K562 (cell line): ENCODE measurements at regions not wholly inside any gene's neighbourhood (a gene's known extent, or its start where the extent isn't known, plus 50 kb on each side); places are given as distances from the start of the nearest gene placed in this dataset.

Experiments
- ATAC-seq: fragments of 200-7000 bp; cut with Tn5 transposase; 3 replicates; pipeline ENCODE4 v1.9.1; 2020; ENCODE audit warnings: moderate library complexity
- BruUV-seq: library from RNA; stranded (reverse); fragments of 400-500 nt; replicated peaks from 2 replicates; lab custom pipeline; 2021; lab: Mats Ljungman, UMichigan
- CTCF ChIA-PET: fragments of 300-600 bp; formaldehyde crosslinking; extraction: SDS; loops from one replicate; lab custom pipeline; 2021; ENCODE audit warnings: low intra/inter-chr PET ratio; lab: Yijun Ruan, JAX
- POLR2A ChIA-PET: fragments of 300-600, 350-650 bp; sonication (Branson Sonifier 250); formaldehyde crosslinking; extraction: SDS; loops from one replicate; lab custom pipeline; 2021; ENCODE audit warnings: antibody characterized with exemption, inconsistent platforms; lab: Yijun Ruan, JAX
- DNase-seq, 4 experiments: peaks; one replicate each; pipeline versions ENCODE4 v3.0.0 to v3.0.0-alpha.2; 2011 to 2018; ENCODE audit warnings: low spot score in 3 of 4, mixed read lengths in 3 of 4; ENCODE audit errors: extremely low read depth in 1 of 4
- FAIRE-seq: peaks from 2 replicates; lab custom pipeline; 2011; peaks lifted over from hg19 to GRCh38; lab: Jason Lieb, UNC
- H2AFZ ChIP-seq: 2 replicates; pipeline ENCODE4 v1.6.0; 2011; ENCODE audit warnings: low read depth, low read length, control low read depth, inconsistent platforms
- H3K27ac ChIP-seq: fragments of 200-600 bp; 3 replicates; pipeline ENCODE4 v1.8.0; 2011; ENCODE audit warnings: low read depth, mild to moderate bottlenecking, control low read depth, inconsistent platforms, low read length, moderate library complexity, mixed read lengths; ENCODE audit errors: extremely low read depth
- H3K27me3 ChIP-seq, 2 experiments: fragments of 300-600 bp in 1 of 2; 2 replicates in 1 of 2; 3 replicates in 1 of 2; pipeline versions ENCODE4 v1.6.0 to v1.8.0; 2011; ENCODE audit warnings: inconsistent platforms in 2 of 2, low read length in 2 of 2, mild to moderate bottlenecking in 1 of 2, mixed read lengths in 1 of 2, moderate library complexity in 1 of 2; ENCODE audit not compliant: control insufficient read depth in 2 of 2, insufficient read depth in 2 of 2
- H3K36me3 ChIP-seq: fragments of 300-600 bp; 3 replicates; pipeline ENCODE4 v1.8.0; 2011; ENCODE audit warnings: mild to moderate bottlenecking, low read length, inconsistent platforms; ENCODE audit not compliant: control insufficient read depth, insufficient read depth
- H3K4me1 ChIP-seq, 2 experiments: fragments of 200-600 bp in 1 of 2; replicated peaks in 1 of 2; 2 replicates in 1 of 2; 3 replicates in 1 of 2; pipeline versions ENCODE4 v1.5.1 to v1.8.0; 2011; ENCODE audit warnings: inconsistent platforms in 2 of 2, low read length in 2 of 2, mild to moderate bottlenecking in 1 of 2, mixed read lengths in 1 of 2, moderate library complexity in 1 of 2; ENCODE audit not compliant: control insufficient read depth in 2 of 2, insufficient read depth in 2 of 2
- H3K4me2 ChIP-seq: 2 replicates; pipeline ENCODE4 v1.6.1; 2011; ENCODE audit warnings: low read length, control low read depth, inconsistent platforms, mixed read lengths; ENCODE audit not compliant: insufficient read depth
- H3K4me3 ChIP-seq: fragments of 200-600 bp; sonication (generic), shearing (Covaris generic); 2 replicates; pipeline ENCODE4 v1.5.1; 2016; ENCODE audit warnings: control low read depth, inconsistent platforms
- H3K79me2 ChIP-seq: fragments of 200-600 bp; 3 replicates; pipeline ENCODE4 v1.8.0; 2011; ENCODE audit warnings: low read length, inconsistent platforms; ENCODE audit not compliant: control insufficient read depth, insufficient read depth
- H3K9ac ChIP-seq, 2 experiments: 2 replicates each; pipeline versions ENCODE4 v1.6.0 to v1.6.1; 2011; ENCODE audit warnings: low read depth in 2 of 2, low read length in 2 of 2, control low read depth in 1 of 2, inconsistent platforms in 1 of 2, mild to moderate bottlenecking in 1 of 2, mixed read lengths in 1 of 2; ENCODE audit not compliant: insufficient read depth in 1 of 2
- H3K9me1 ChIP-seq: one replicate; pipeline ENCODE4 v1.6.0; 2011; ENCODE audit warnings: inconsistent platforms, mild to moderate bottlenecking, low read length, moderate library complexity; ENCODE audit not compliant: control insufficient read depth, insufficient read depth
- H3K9me3 ChIP-seq: replicated peaks from 2 replicates; pipeline ENCODE4 v1.5.1; 2011; ENCODE audit warnings: low read depth, low read length, inconsistent platforms; ENCODE audit not compliant: control insufficient read depth, insufficient read depth
- H4K20me1 ChIP-seq: replicated peaks from 2 replicates; pipeline ENCODE4 v1.6.1; 2011; ENCODE audit warnings: low read length, inconsistent platforms, mixed read lengths; ENCODE audit not compliant: control insufficient read depth, insufficient read depth
- ARID1B ChIP-seq: fragments of 450-650 bp; IDR thresholded peaks from 2 replicates; pipeline ENCODE4 v1.6.1; 2016; ENCODE audit warnings: antibody characterized with exemption, mild to moderate bottlenecking, inconsistent platforms
- CBFA2T2 ChIP-seq: fragments of 450-650 bp; conservative IDR thresholded peaks from 2 replicates; pipeline ENCODE4 v1.6.1; 2017; ENCODE audit warnings: mild to moderate bottlenecking
- CBFA2T3 ChIP-seq: fragments of 450-650 bp; IDR thresholded peaks from 2 replicates; pipeline ENCODE4 v1.6.1; 2017
- CCNT2 ChIP-seq: IDR thresholded peaks from 2 replicates; pipeline ENCODE4 v1.6.1; 2011; ENCODE audit warnings: borderline replicate concordance, low read depth, mild to moderate bottlenecking, moderate library complexity, mixed read lengths, low read length; ENCODE audit not compliant: insufficient read length; ENCODE audit errors: extremely low read depth
- FOSL1 ChIP-seq: fragments of 200-800 bp; sonication (Bioruptor generic); conservative IDR thresholded peaks from 2 replicates; pipeline ENCODE4 v1.6.1; 2016; ENCODE audit warnings: missing genetic modification characterization, missing compliant biosample characterization
- GTF2A2 ChIP-seq: IDR thresholded peaks from 2 replicates; pipeline ENCODE4 v1.6.1; 2016; ENCODE audit warnings: mild to moderate bottlenecking, missing genetic modification characterization, missing compliant biosample characterization
- JUND ChIP-seq, 2 experiments: IDR thresholded peaks; 2 replicates in 1 of 2; 3 replicates in 1 of 2; pipeline ENCODE4 v1.6.1; 2011; ENCODE audit warnings: borderline replicate concordance in 2 of 2, low read depth in 2 of 2, low read length in 2 of 2, improper control_type of control experiment in 1 of 2, missing biosample characterization in 1 of 2, missing genetic modification characterization in 1 of 2, missing genetic modification reagents in 1 of 2
- KDM1A ChIP-seq, 2 experiments: fragments of 450-650 bp; IDR thresholded peaks; 2 replicates each; pipeline ENCODE4 v1.6.1; 2016; ENCODE audit warnings: mild to moderate bottlenecking in 2 of 2
- POLR2AphosphoS5 ChIP-seq: IDR thresholded peaks from 2 replicates; pipeline ENCODE4 v1.6.1; 2011; ENCODE audit warnings: mild to moderate bottlenecking, low read depth, low read length, moderate library complexity; ENCODE audit not compliant: control insufficient read depth, insufficient read depth
- PYGO2 ChIP-seq: fragments of 450-650 bp; IDR thresholded peaks from 2 replicates; pipeline ENCODE4 v1.6.1; 2016; ENCODE audit warnings: mild to moderate bottlenecking, missing genetic modification characterization, moderate library complexity, missing compliant biosample characterization
- RCOR1 ChIP-seq, 2 experiments: IDR thresholded peaks; 2 replicates each; pipeline ENCODE4 v1.6.1; 2012; ENCODE audit warnings: low read depth in 2 of 2, low read length in 2 of 2, borderline replicate concordance in 1 of 2, improper control_type of control experiment in 1 of 2
- SRSF9 ChIP-seq: fragments of 200-400 bp; formaldehyde crosslinking; IDR thresholded peaks from 2 replicates; pipeline ENCODE4 v1.6.1; 2017; ENCODE audit warnings: low read depth, low read length, borderline replicate concordance
- TAF9B ChIP-seq: fragments of 450-650 bp; IDR thresholded peaks from 2 replicates; pipeline ENCODE4 v1.6.1; 2018; ENCODE audit warnings: mild to moderate bottlenecking; ENCODE audit not compliant: partially characterized antibody
- TAL1 ChIP-seq: fragments of 450-650 bp; IDR thresholded peaks from 2 replicates; pipeline ENCODE4 v1.6.1; 2016; ENCODE audit warnings: mild to moderate bottlenecking
- TEAD4 ChIP-seq, 2 experiments: sonication (generic) in 1 of 2; formaldehyde crosslinking in 1 of 2; IDR thresholded peaks; 2 replicates each; pipeline versions ENCODE4 v1.6.1 to v1.8.0; 2012 to 2022; ENCODE audit warnings: borderline replicate concordance in 1 of 2, inconsistent platforms in 1 of 2, low read length in 1 of 2, mild to moderate bottlenecking in 1 of 2, missing genetic modification reagents in 1 of 2
- ZNF253 ChIP-seq: fragments of 250-450 bp; sonication (Bioruptor Pico); conservative IDR thresholded peaks from 2 replicates; pipeline ENCODE4 v1.6.1; 2021; ENCODE audit warnings: mild to moderate bottlenecking
- WGBS: fragments of 100-300 bp; shearing (Covaris generic); methylation state at CpG from one replicate; pipeline ENCODE4 v1.1.6; 2016; ENCODE audit warnings: low coverage, mixed read lengths; ENCODE audit not compliant: insufficient coverage; ENCODE audit errors: missing lambda C conversion rate; 5-methylcytosine and 5-hydroxymethylcytosine counted together
- in situ Hi-C: fragments of 300-500 bp; cut with MboI; formaldehyde crosslinking; loops from 4 replicates; pipeline ENCODE4 v1.15.0; 2018; ENCODE audit warnings: inconsistent platforms, mixed read lengths
- intact Hi-C: fragments of 100-400 bp; cut with micrococcal nuclease; formaldehyde crosslinking; loops from 2 replicates; pipeline ENCODE4 v1.14.2; 2022
- TF ChIP-seq, protein P1 (sequence below): fragments of 450-650 bp; IDR thresholded peaks from 2 replicates; pipeline ENCODE4 v1.6.1; 2016; ENCODE audit warnings: borderline replicate concordance
- TF ChIP-seq, protein P2 (sequence below), 2 experiments: fragments of 450-650 bp in 1 of 2; sonication (generic) in 1 of 2; formaldehyde crosslinking in 1 of 2; IDR thresholded peaks in 1 of 2; conservative IDR thresholded peaks in 1 of 2; 2 replicates each; pipeline versions ENCODE4 v1.6.1 to v1.8.1; 2016 to 2023; ENCODE audit warnings: mild to moderate bottlenecking in 2 of 2, moderate library complexity in 2 of 2, inconsistent platforms in 1 of 2, missing genetic modification reagents in 1 of 2

DNA sequence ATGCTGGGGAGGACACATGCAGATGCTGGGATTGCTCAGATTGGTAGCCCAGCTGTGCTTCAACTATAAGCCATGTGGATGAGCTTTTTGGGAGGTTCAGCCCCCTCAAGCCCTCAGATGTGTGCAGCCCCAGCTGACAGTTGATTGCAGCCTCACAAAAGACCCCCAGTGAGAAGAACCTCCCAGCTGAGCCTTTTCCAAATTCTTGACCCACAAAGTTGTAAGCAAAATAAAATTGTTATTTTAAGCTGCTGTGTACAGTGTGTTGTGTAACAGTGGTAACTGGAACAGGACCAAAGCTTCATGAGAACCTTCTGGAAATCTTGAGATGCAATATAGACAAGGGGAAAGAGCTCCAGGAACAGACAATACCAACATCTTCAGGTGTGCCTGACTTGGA, 156.8 kb upstream of the IRX3 start (continued):
- no peak for TF ChIP-seq PYGO2 (tag)
- TF ChIP-seq ZNF253 (CRISPR knock-in tag), result no peak
- TF ChIP-seq CCNT2, result no peak
- TF ChIP-seq, protein P1, sequence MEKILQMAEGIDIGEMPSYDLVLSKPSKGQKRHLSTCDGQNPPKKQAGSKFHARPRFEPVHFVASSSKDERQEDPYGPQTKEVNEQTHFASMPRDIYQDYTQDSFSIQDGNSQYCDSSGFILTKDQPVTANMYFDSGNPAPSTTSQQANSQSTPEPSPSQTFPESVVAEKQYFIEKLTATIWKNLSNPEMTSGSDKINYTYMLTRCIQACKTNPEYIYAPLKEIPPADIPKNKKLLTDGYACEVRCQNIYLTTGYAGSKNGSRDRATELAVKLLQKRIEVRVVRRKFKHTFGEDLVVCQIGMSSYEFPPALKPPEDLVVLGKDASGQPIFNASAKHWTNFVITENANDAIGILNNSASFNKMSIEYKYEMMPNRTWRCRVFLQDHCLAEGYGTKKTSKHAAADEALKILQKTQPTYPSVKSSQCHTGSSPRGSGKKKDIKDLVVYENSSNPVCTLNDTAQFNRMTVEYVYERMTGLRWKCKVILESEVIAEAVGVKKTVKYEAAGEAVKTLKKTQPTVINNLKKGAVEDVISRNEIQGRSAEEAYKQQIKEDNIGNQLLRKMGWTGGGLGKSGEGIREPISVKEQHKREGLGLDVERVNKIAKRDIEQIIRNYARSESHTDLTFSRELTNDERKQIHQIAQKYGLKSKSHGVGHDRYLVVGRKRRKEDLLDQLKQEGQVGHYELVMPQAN, result no peak
- TF ChIP-seq, protein P2, sequence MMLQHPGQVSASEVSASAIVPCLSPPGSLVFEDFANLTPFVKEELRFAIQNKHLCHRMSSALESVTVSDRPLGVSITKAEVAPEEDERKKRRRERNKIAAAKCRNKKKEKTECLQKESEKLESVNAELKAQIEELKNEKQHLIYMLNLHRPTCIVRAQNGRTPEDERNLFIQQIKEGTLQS (IDR thresholded peaks at IDR 0.05), result no peak
- TF ChIP-seq, protein P2 (CRISPR knock-in tag; conservative IDR thresholded peaks at IDR 0.05), result no peak
- TF ChIP-seq TAF9B, result no peak

DNA sequence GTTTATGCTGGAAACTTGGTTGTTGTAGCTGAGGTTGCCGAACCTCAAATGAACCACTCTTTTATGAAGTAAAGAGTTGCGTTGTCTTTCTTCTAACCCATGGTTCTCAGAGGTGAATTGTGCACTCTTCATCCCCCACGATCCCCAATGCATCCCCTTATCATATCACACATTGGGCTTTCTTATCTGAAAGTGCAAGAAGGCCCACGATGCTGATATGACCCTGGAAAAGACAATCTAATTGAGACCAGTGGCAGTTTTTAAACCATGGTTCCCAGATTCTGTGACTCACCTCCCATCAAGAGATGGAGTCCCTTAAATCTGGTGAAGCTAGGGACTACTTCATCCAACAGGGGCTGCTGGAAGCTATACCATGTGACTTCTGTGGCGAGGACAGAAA, 156.3 kb upstream of the IRX3 start:
- H3K4me1 ChIP-seq, result peaks cover 0 to 2% of the 10 kb centered on the region in 2 experiments; a peak in 4 of 5 replicates
- H3K4me3 ChIP-seq, result no peak overlapping the region
- H3K9me1 ChIP-seq, result no peaks in the 10 kb centered on the region
- H3K27me3 ChIP-seq, result peaks cover 4 to 19% of the 10 kb centered on the region in 2 experiments; a peak in 4 of 5 replicates
- intact Hi-C loops, result no loop called here
- BruUV-seq, result no TSS peak
- H3K4me2 ChIP-seq, result no peak overlapping the region
- no peaks in the 10 kb centered on the region for H3K9me3 ChIP-seq
- peak in 1 of 4 experiments; percentile 4 for DNase-seq
- WGBS, result 0% methylated on average over 5 of the region's 5 CpGs
- CTCF ChIA-PET, result no interaction called here
- TF ChIP-seq CBFA2T3 (peak; percentile 65), FOSL1 (tag) (0 out of 2 replicates have a peak, but pooled peaks have one; percentile 39), JUND (IDR thresholded peaks at IDR 0.05; ENCODE audit: borderline replicate concordance, low read depth, low read length) (0 out of 2 replicates have a peak, but pooled peaks have one; percentile 19), JUND (tag; IDR thresholded peaks at IDR 0.05; ENCODE audit: borderline replicate concordance, low read depth, low read length) (no peak), SRSF9 (no peak), TAL1 (peak; percentile 53), ARID1B (peak; percentile 41), CBFA2T2 (peak; percentile 49; the same call in 1 of the 2 replicates), GTF2A2 (no peak), TEAD4 (IDR thresholded peaks at IDR 0.05; ENCODE audit: low read length) (peak; percentile 78), TEAD4 (CRISPR knock-in tag; IDR thresholded peaks at IDR 0.05; ENCODE audit: borderline replicate concordance) (no peak), POLR2AphosphoS5 (no peak), KDM1A (IDR thresholded peaks at IDR 0.05) (0 out of 4 replicates have a peak, but pooled peaks have one; percentile 8 to 33), RCOR1 (IDR thresholded peaks at IDR 0.05; ENCODE audit: borderline replicate concordance in 1 of 2, low read depth in 2 of 2, low read length in 2 of 2) (0 out of 4 replicates have a peak, but pooled peaks of 1 of the 2 experiments have one; percentile 44)
- TF ChIP-seq, all 486 proteins: peak for 9
- Histone ChIP-seq H3K27ac (no peak overlapping the region), H3K79me2 (no peaks in the 10 kb centered on the region), H2AFZ (no peak overlapping the region), H3K36me3 (no peaks in the 10 kb centered on the region), H3K9ac (no peak overlapping the region), H4K20me1 (peaks cover 7% of the 10 kb centered on the region; the same call in 1 of the 2 replicates)
- POLR2A ChIA-PET, result no interaction called here
- FAIRE-seq (no peak), ATAC-seq (no peak)
- in situ Hi-C loops, result no loop called here
